IMR-90 (cell line): ENCODE measurements at regions not wholly inside any gene's neighbourhood (a gene's known extent, or its start where the extent isn't known, plus 50 kb on each side); places are given as distances from the start of the nearest gene placed in this dataset.

ENCODE experiments used
- ATAC-seq: fragments of 200-7000 bp; cut with Tn5 transposase; 2 replicates; pipeline ENCODE4 v1.9.1; 2020; ENCODE audit warnings: low read depth, mild to moderate bottlenecking, moderate library complexity
- BruUV-seq: library from RNA; stranded (reverse); fragments of 400-500 nt; replicated peaks from 2 replicates; lab custom pipeline; 2021; lab: Mats Ljungman, UMichigan
- CTCF ChIA-PET: fragments of 300-600 bp; formaldehyde crosslinking; extraction: SDS; loops from one replicate; lab custom pipeline; 2021; ENCODE audit warnings: antibody characterized with exemption; lab: Yijun Ruan, JAX
- POLR2A ChIA-PET: fragments of 300-600 bp; sonication (Branson Sonifier 250); formaldehyde crosslinking; loops from one replicate; lab custom pipeline; 2022; ENCODE audit warnings: antibody characterized with exemption; ENCODE audit not compliant: unreplicated experiment; lab: Charles Lee
- DNase-seq: peaks from one replicate; pipeline ENCODE4 v3.0.0; 2013
- H2AFZ ChIP-seq: replicated peaks from 2 replicates; pipeline ENCODE3; 2013; ENCODE audit warnings: low read length, mild to moderate bottlenecking; ENCODE audit not compliant: poor library complexity
- H2AK5ac ChIP-seq: 2 replicates; pipeline ENCODE4 v1.6.1; 2013; ENCODE audit warnings: low read depth, low read length, inconsistent platforms
- H2AK9ac ChIP-seq: replicated peaks from 2 replicates; pipeline ENCODE3; 2013; ENCODE audit warnings: mild to moderate bottlenecking, low read depth, low read length, moderate library complexity; ENCODE audit not compliant: poor library complexity
- H2BK120ac ChIP-seq: 2 replicates; pipeline ENCODE4 v1.6.1; 2013; ENCODE audit warnings: low read depth, low read length, inconsistent platforms
- H2BK15ac ChIP-seq: 3 replicates; pipeline ENCODE4 v1.6.1; 2013; ENCODE audit warnings: low read depth, low read length, inconsistent platforms
- H2BK20ac ChIP-seq: 2 replicates; pipeline ENCODE4 v1.6.1; 2013; ENCODE audit warnings: low read depth, mild to moderate bottlenecking, inconsistent platforms, low read length, moderate library complexity
- H2BK5ac ChIP-seq: 2 replicates; pipeline ENCODE4 v1.6.1; 2013; ENCODE audit warnings: mild to moderate bottlenecking, low read depth, low read length, inconsistent platforms; ENCODE audit not compliant: poor library complexity, severe bottlenecking
- H3K14ac ChIP-seq: replicated peaks from 2 replicates; pipeline ENCODE4 v1.6.1; 2013; ENCODE audit warnings: low read depth, low read length, inconsistent platforms
- H3K18ac ChIP-seq: 2 replicates; pipeline ENCODE4 v1.6.1; 2013; ENCODE audit warnings: low read depth, low read length, control low read depth
- H3K23ac ChIP-seq: 2 replicates; pipeline ENCODE4 v1.6.1; 2013; ENCODE audit warnings: low read depth, low read length, inconsistent platforms
- H3K27ac ChIP-seq: 2 replicates; pipeline ENCODE4 v1.5.1; 2013; ENCODE audit warnings: mild to moderate bottlenecking, control low read depth, low read length; ENCODE audit not compliant: insufficient read depth
- H3K27me3 ChIP-seq: 2 replicates; pipeline ENCODE4 v1.6.1; 2013; ENCODE audit warnings: low read length; ENCODE audit not compliant: control insufficient read depth, insufficient read depth
- H3K36me3 ChIP-seq: 2 replicates; pipeline ENCODE4 v1.6.1; 2013; ENCODE audit warnings: low read length, mixed read lengths; ENCODE audit not compliant: control insufficient read depth, insufficient read depth
- H3K4ac ChIP-seq: 2 replicates; pipeline ENCODE4 v1.6.1; 2013; ENCODE audit warnings: low read depth, low read length, inconsistent platforms
- H3K4me1 ChIP-seq: 2 replicates; pipeline ENCODE4 v1.6.1; 2013; ENCODE audit warnings: low read length, mixed read lengths; ENCODE audit not compliant: control insufficient read depth, insufficient read depth
- H3K4me2 ChIP-seq: 2 replicates; pipeline ENCODE4 v1.6.1; 2013; ENCODE audit warnings: low read depth, mild to moderate bottlenecking, control low read depth, low read length, moderate library complexity
- H3K4me3 ChIP-seq: 2 replicates; pipeline ENCODE4 v1.5.1; 2013; ENCODE audit warnings: low read depth, mild to moderate bottlenecking, control low read depth, low read length, moderate library complexity; ENCODE audit not compliant: insufficient read depth
- H3K56ac ChIP-seq: 2 replicates; pipeline ENCODE4 v1.6.1; 2013; ENCODE audit warnings: low read length, inconsistent platforms; ENCODE audit not compliant: insufficient read depth; ENCODE audit errors: extremely low read depth
- H3K79me1 ChIP-seq, 2 experiments: 2 replicates each; pipeline ENCODE4 v1.6.1; 2013; ENCODE audit warnings: low read length in 2 of 2, inconsistent platforms in 1 of 2, low read depth in 1 of 2
- H3K9ac ChIP-seq: 2 replicates; pipeline ENCODE4 v1.6.1; 2013; ENCODE audit warnings: low read depth, low read length, control low read depth
- H3K9me1 ChIP-seq: 2 replicates; pipeline ENCODE4 v1.6.1; 2013; ENCODE audit warnings: low read length, inconsistent platforms; ENCODE audit not compliant: insufficient read depth
- H3K9me3 ChIP-seq: 2 replicates; pipeline ENCODE4 v1.6.1; 2013; ENCODE audit warnings: low read length; ENCODE audit not compliant: control insufficient read depth, insufficient read depth
- H4K20me1 ChIP-seq: 2 replicates; pipeline ENCODE4 v1.6.1; 2013; ENCODE audit warnings: low read length, inconsistent platforms; ENCODE audit not compliant: insufficient read depth
- H4K5ac ChIP-seq: 2 replicates; pipeline ENCODE4 v1.6.1; 2013; ENCODE audit warnings: mild to moderate bottlenecking, low read depth, low read length, control low read depth
- H4K8ac ChIP-seq, 2 experiments: 2 replicates each; pipeline ENCODE4 v1.6.1; 2013; ENCODE audit warnings: low read depth in 2 of 2, low read length in 2 of 2, control low read depth in 1 of 2, inconsistent platforms in 1 of 2
- H4K91ac ChIP-seq: 2 replicates; pipeline ENCODE4 v1.6.1; 2013; ENCODE audit warnings: low read depth, low read length, inconsistent platforms; ENCODE audit not compliant: insufficient read depth
- BHLHE40 ChIP-seq: fragments of 150-350 bp; IDR thresholded peaks from 2 replicates; pipeline ENCODE4 v1.6.1; 2016; ENCODE audit warnings: mild to moderate bottlenecking, low read depth, low read length
- ELK1 ChIP-seq: fragments of 150-350 bp; IDR thresholded peaks from 2 replicates; pipeline ENCODE4 v1.6.1; 2016; ENCODE audit warnings: low read depth, mild to moderate bottlenecking, low read length, moderate library complexity, borderline replicate concordance
- FOS ChIP-seq: fragments of 150-350 bp; IDR thresholded peaks from 2 replicates; pipeline ENCODE4 v1.6.1; 2016; ENCODE audit warnings: low read depth, low read length
- RAD21 ChIP-seq: IDR thresholded peaks from 2 replicates; pipeline ENCODE4 v1.6.1; 2012; ENCODE audit warnings: low read length, improper control_type of control experiment
- RFX5 ChIP-seq: IDR thresholded peaks from 2 replicates; pipeline ENCODE4 v1.8.0; 2012; ENCODE audit warnings: low read depth, mild to moderate bottlenecking, low read length, moderate library complexity
- SMC3 ChIP-seq: fragments of 150-350 bp; IDR thresholded peaks from 2 replicates; pipeline ENCODE4 v1.6.1; 2016; ENCODE audit warnings: low read depth, mild to moderate bottlenecking, antibody characterized with exemption, low read length, moderate library complexity
- WGBS, 2 experiments: methylation state at CpG; one replicate each; pipeline versions ENCODE4 v1.1.5 to v1.1.7; 2013; ENCODE audit warnings: missing lambda C conversion rate in 2 of 2; ENCODE audit not compliant: insufficient read length in 1 of 2; ENCODE audit errors: extremely low coverage in 2 of 2; 5-methylcytosine and 5-hydroxymethylcytosine counted together
- dilution Hi-C: fragments of 300-500 bp; cut with HindIII; formaldehyde crosslinking; loops from one replicate; pipeline ENCODE4 v1.14.3; 2018; ENCODE audit warnings: low sequenced_read_pairs; ENCODE audit not compliant: unreplicated experiment
- in situ Hi-C: fragments of 300-500 bp; cut with MboI; formaldehyde crosslinking; loops from 3 replicates; pipeline ENCODE4 v1.14.3; 2019; ENCODE audit warnings: low sequenced_read_pairs, inconsistent platforms, mixed read lengths
- intact Hi-C: fragments of 100-400 bp; cut with micrococcal nuclease; formaldehyde crosslinking; loops from 2 replicates; pipeline ENCODE4 v1.10.0; 2022

- Histone ChIP-seq H2AK9ac (no peak overlapping the region), H3K23ac (no peak overlapping the region), H2AK5ac (no peak overlapping the region), H4K20me1 (no peaks in the 10 kb centered on the region), H2BK20ac (no peak overlapping the region), H3K36me3 (no peaks in the 10 kb centered on the region), H4K8ac (no peak overlapping the region), H3K4me1 (no peaks in the 10 kb centered on the region), H4K5ac (no peak overlapping the region), H2BK5ac (no peak overlapping the region), H3K79me1 (no peaks in the 10 kb centered on the region), H3K27me3 (peaks cover 5% of the 10 kb centered on the region; the same call in 1 of the 2 replicates), H3K27ac (no peak overlapping the region), H3K4me2 (no peak overlapping the region), H3K56ac (no peak overlapping the region), H3K4ac (no peak overlapping the region), H3K14ac (no peak overlapping the region), H2BK120ac (no peak overlapping the region), H3K9ac (no peak overlapping the region), H2AFZ (no peak overlapping the region), H3K4me3 (no peak overlapping the region), H3K9me3 (no peaks in the 10 kb centered on the region), H4K91ac (no peak overlapping the region), H3K9me1 (no peaks in the 10 kb centered on the region), H2BK15ac (no peak overlapping the region), H3K18ac (no peak overlapping the region)
- in situ Hi-C loops: no loop called here
- WGBS, 2 experiments: no CpG with 5 or more reads among the region's 1 CpG
- ChIA-PET POLR2A (no interaction called here), CTCF (no interaction called here)
- ATAC-seq (peak; percentile 65), DNase-seq (peak; percentile 59)
- dilution Hi-C loops: no loop called here
- no peak for TF ChIP-seq ELK1
- TF ChIP-seq FOS: no peak
- TF ChIP-seq BHLHE40: no peak
- TF ChIP-seq RFX5: no peak
- TF ChIP-seq RAD21: no peak
- TF ChIP-seq SMC3: no peak
- intact Hi-C loops: no loop called here
- BruUV-seq: no TSS peak
Observed at GRCh38 chr10:33537066-33537465, 202.6 kb upstream of the NRP1 start.
